Neutrophil (primary cell): ENCODE measurements at regions not wholly inside any gene's neighbourhood (a gene's known extent, or its start where the extent isn't known, plus 50 kb on each side); places are given as distances from the start of the nearest gene placed in this dataset.

Experiments used
- H3K27ac ChIP-seq: fragments of 200-600 bp; sonication (generic); 2 replicates; pipeline ENCODE4 v1.5.1; 2016; ENCODE audit warnings: mild to moderate bottlenecking, moderate library complexity
- H3K27me3 ChIP-seq: fragments of 200-600 bp; sonication (generic); 2 replicates; pipeline ENCODE4 v1.6.0; 2016; ENCODE audit warnings: mild to moderate bottlenecking
- H3K36me3 ChIP-seq: fragments of 200-600 bp; sonication (generic); 2 replicates; pipeline ENCODE4 v1.5.1; 2017
- H3K4me1 ChIP-seq, 2 experiments: fragments of 200-600 bp in 1 of 2; sonication (generic) in 1 of 2; 1 replicate in 1 of 2; 2 replicates in 1 of 2; pipeline versions ENCODE4 v1.5.1 to v1.6.1; 2013 to 2016; ENCODE audit warnings: low read depth in 1 of 2, low read length in 1 of 2, mild to moderate bottlenecking in 1 of 2, moderate library complexity in 1 of 2; ENCODE audit not compliant: control insufficient read depth in 1 of 2, insufficient read depth in 1 of 2
- H3K4me3 ChIP-seq, 2 experiments: fragments of 200-600 bp in 1 of 2; sonication (generic) in 1 of 2; 1 replicate in 1 of 2; 2 replicates in 1 of 2; pipeline ENCODE4 v1.5.1; 2013 to 2016; ENCODE audit warnings: low read depth in 1 of 2, low read length in 1 of 2, mild to moderate bottlenecking in 1 of 2, moderate library complexity in 1 of 2
- H3K9me3 ChIP-seq: fragments of 200-600 bp; sonication (generic); 2 replicates; pipeline ENCODE4 v1.5.1; 2016
- TF ChIP-seq, protein P1 (sequence below): fragments of 200-600 bp; sonication (generic); IDR thresholded peaks from 2 replicates; pipeline ENCODE4 v1.5.1; 2016; ENCODE audit warnings: antibody characterized with exemption

GRCh38 chrX:10367406-10367805, 210.6 kb downstream of the CLCN4 start:
- H3K9me3 ChIP-seq, result no peaks in the 10 kb centered on the region
- H3K36me3 ChIP-seq, result no peaks in the 10 kb centered on the region
- H3K27ac ChIP-seq, result no peak overlapping the region
- TF ChIP-seq, protein P1, sequence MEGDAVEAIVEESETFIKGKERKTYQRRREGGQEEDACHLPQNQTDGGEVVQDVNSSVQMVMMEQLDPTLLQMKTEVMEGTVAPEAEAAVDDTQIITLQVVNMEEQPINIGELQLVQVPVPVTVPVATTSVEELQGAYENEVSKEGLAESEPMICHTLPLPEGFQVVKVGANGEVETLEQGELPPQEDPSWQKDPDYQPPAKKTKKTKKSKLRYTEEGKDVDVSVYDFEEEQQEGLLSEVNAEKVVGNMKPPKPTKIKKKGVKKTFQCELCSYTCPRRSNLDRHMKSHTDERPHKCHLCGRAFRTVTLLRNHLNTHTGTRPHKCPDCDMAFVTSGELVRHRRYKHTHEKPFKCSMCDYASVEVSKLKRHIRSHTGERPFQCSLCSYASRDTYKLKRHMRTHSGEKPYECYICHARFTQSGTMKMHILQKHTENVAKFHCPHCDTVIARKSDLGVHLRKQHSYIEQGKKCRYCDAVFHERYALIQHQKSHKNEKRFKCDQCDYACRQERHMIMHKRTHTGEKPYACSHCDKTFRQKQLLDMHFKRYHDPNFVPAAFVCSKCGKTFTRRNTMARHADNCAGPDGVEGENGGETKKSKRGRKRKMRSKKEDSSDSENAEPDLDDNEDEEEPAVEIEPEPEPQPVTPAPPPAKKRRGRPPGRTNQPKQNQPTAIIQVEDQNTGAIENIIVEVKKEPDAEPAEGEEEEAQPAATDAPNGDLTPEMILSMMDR, result no peak
- H3K27me3 ChIP-seq, result no peaks in the 10 kb centered on the region
- H3K4me3 ChIP-seq, result no peak overlapping the region
- no peaks in the 10 kb centered on the region for H3K4me1 ChIP-seq

GRCh38 chrX:10370976-10371375, 214.2 kb downstream of the CLCN4 start:
- H3K4me3 ChIP-seq, result no peak overlapping the region
- H3K27me3 ChIP-seq, result no peaks in the 10 kb centered on the region
- no peaks in the 10 kb centered on the region for H3K36me3 ChIP-seq
- no peak overlapping the region for H3K27ac ChIP-seq
- TF ChIP-seq, protein P1, result no peak
- H3K4me1 ChIP-seq, result no peaks in the 10 kb centered on the region
- H3K9me3 ChIP-seq, result no peaks in the 10 kb centered on the region

- TF ChIP-seq, protein P1, result no peak
- H3K27ac ChIP-seq, result no peak overlapping the region
- H3K27me3 ChIP-seq, result no peaks in the 10 kb centered on the region
- H3K9me3 ChIP-seq, result no peaks in the 10 kb centered on the region
- no peaks in the 10 kb centered on the region for H3K36me3 ChIP-seq
- no peaks in the 10 kb centered on the region for H3K4me1 ChIP-seq
- no peak overlapping the region for H3K4me3 ChIP-seq
Observed at GRCh38 chrX:10377427-10377826, 220.7 kb downstream of the CLCN4 start.

GRCh38 chrX:10379878-10380277, 223.1 kb downstream of the CLCN4 start:
- H3K4me1 ChIP-seq, result no peaks in the 10 kb centered on the region
- H3K4me3 ChIP-seq, result no peak overlapping the region
- no peaks in the 10 kb centered on the region for H3K27me3 ChIP-seq
- TF ChIP-seq, protein P1, result no peak
- H3K36me3 ChIP-seq, result no peaks in the 10 kb centered on the region
- no peaks in the 10 kb centered on the region for H3K9me3 ChIP-seq
- H3K27ac ChIP-seq, result no peak overlapping the region

DNA sequence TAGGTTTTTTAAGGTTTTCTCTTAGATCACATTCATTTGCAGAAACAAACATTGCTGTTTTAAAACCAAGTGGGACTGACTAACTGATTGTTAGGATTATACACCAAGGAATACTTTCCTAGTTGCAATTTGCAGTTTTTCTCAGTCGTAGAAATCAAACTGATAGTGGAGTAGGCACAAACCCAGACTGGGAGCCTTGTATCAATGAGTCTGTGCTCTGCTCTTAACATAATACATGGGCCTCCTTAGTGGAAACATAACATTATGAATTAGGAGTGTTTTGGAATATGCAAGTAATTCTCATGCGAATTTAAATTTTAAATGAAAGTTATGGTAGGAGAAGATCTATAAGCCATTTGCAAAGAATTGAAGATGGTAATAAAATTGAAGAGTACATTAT, 223.5 kb downstream of the CLCN4 start:
- H3K27ac ChIP-seq, result no peak overlapping the region
- TF ChIP-seq, protein P1, result no peak
- H3K4me1 ChIP-seq, result no peaks in the 10 kb centered on the region
- no peak overlapping the region for H3K4me3 ChIP-seq
- H3K36me3 ChIP-seq, result no peaks in the 10 kb centered on the region
- no peaks in the 10 kb centered on the region for H3K9me3 ChIP-seq
- no peaks in the 10 kb centered on the region for H3K27me3 ChIP-seq

DNA sequence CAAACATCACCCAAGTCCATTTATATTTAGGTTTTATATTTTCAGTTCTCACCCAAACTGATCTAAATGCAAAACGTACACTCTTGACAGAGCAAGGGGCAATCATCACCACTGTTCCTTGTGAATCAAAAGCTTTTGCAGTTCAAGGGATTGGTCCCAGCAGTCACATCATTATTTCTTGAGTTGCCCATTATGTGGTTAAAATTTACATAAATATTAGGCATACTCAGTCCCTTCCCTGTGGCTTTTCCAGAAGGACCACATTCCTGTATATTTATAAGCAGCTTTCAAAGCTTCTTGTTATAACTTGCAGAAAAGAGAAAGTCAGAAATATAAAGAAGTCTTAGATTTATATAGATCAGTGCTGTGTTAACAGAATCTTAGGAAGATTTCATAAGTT, 224.4 kb downstream of the CLCN4 start:
- no peaks in the 10 kb centered on the region for H3K36me3 ChIP-seq
- no peaks in the 10 kb centered on the region for H3K27me3 ChIP-seq
- H3K9me3 ChIP-seq, result no peaks in the 10 kb centered on the region
- TF ChIP-seq, protein P1, result no peak
- H3K27ac ChIP-seq, result no peak overlapping the region
- H3K4me3 ChIP-seq, result no peak overlapping the region
- no peaks in the 10 kb centered on the region for H3K4me1 ChIP-seq
